Cerebellar nuclear complex (tissue), 1 donor: ENCODE measurements at regions not wholly inside any gene's neighbourhood (a gene's known extent, or its start where the extent isn't known, plus 50 kb on each side); places are given as distances from the start of the nearest gene placed in this dataset.

Experiments used
- DNase-seq, 2 experiments: peaks; one replicate each; lab custom pipeline; 2025; lab: John Stamatoyannopoulos, UW

DNA sequence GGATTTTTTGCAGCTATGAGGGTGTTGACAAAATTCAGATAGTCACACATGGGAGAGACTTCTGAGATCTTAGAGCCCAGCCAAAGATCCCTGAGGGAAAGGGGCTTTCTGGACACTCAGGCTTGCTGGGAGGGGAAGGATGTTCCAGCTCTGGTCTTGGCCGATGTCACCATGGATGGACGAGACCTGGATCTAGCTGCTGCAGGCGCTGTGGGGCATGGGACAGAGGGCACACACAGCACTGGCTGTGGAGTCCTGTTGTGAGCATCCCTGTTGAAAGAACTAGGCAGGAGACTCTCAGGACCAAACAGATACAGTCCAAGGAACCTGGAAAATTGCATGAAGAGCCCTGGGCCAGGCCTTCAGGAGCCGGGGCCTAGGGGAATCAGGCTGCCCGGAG lies 80.1 kb upstream of the SDK2 start:
- no peak for DNase-seq

DNA sequence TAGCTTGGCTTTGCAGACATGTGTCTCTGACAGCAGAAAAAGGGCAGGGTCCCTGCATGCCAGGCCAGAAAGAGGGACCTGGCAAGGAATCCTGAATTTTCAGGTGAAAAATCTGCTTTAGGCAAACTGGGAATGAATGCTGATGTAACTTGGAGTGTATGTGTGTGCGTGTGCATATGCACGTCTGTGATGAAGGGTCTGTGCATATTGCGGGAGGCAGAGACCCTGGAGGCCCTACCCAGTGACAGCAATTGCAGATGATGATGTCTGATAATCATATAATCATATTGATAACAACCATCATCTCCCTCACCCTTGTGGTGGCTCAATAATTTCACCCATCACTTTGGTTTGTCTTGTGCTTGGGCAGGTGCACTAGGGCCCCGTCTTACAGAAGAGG lies 80.7 kb upstream of the SDK2 start:
- DNase-seq = no peak

DNA sequence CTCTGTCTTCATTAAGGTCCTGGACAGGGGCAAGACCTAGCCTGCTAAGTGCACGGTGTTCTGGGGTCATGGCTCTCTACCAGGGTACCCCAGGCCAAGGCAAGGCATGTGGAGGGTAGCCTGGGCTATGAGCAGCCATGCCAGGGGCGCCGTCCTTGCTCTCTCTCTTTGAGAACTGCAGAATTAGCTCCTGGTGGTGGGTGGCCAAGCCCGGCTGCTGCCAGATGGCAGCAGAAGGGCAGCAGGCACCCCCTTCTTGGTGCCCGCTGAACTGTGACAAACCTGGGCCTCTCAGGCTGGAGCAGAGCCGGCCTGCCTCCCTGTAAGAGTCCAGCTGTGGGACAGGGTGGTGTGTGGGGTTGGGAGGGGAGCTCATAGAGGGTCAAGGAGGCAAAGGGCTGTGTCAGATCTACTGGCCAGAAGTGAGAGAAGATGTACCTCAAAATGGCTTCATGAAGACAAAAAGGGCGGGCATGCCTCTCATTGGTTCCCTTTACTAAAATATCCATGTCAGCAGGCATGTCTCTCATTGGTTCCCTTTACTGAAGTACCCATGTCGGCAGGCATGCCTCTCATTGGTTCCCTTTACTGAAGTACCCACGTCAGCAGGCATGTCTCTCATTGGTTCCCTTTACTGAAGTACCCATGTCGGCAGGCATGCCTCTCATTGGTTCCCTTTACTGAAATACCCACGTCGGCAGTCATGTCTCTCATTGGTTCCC lies 81.7 kb upstream of the SDK2 start:
- DNase-seq = no peak

DNA sequence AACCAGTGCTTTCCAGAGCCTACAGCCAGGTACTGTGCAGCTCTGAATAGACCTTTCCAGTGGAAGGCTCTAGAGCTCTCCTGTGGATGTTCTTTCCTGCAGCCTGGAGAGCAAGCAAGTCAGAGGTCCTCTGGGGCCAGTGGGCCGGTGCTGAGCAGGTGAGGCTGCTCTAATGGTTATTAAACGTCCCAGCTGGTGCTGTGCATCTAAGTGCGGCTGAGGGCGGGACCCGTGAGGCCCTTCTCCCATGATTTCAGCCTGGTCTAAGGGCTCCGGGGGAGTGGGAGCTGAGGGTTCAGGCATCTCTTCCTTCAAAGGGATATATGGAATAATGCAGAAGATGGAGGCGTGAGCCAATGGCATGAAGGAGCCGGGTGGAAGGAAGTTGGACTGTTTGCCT lies 83.7 kb upstream of the SDK2 start:
- no peak for DNase-seq

DNA sequence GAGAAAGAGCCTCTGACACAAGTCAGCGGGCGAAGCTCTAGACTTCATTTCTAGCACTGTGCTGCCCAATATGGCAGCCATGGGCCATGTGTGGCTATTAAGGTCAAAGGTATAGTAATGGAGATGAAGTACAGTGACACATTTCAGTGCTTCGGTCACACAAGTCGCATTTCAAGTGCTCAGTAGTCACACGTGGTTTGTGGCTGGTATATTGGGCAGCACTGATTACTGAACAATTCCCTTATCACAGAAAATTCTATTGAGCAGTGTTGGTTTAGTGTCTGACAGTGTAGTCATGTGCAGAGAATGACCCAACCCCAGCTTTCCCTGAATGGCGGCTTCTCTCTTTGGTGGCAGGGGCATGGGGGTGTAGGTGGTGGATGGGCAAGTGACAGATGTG lies 84.9 kb upstream of the SDK2 start:
- no peak for DNase-seq

DNA sequence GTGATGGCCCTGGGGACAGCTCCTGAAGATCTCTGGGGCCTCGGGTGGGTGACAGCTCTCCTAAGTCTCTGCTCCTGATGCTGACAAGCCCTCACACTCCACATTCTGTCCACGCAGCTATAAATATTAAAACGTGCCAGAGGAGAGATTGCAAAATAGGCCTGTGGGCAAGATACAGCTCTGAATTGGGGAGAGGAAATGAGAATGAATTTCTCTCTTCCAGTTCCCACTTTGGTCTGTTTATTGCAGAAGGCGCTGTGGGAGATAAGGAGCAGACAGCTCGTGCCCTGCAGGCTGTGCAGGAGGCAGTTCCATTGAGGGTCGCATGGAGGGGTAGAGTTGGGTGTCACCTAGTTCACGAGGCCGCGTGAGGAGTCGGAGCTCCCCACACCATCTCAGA lies 87.5 kb upstream of the SDK2 start:
- no peak for DNase-seq

DNA sequence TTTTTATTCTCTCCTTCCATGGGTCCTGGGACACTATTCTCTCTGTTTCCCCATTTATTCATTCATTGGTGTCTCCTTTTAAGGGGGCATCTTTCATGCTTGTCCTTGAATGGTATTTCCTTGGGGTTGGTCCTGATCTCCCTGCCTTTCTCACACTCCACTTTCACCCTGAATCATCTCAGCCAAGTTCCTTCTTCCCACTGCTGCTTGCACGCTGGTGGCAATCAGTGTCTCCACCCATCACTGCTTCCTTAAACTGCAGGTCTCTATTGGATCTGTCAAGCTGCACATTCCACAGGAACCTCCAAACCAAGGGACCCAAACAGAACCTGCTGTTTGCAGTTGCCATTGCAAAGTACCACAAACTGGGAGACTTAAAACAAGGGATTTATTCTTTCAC lies 89.3 kb upstream of the SDK2 start:
- DNase-seq = no peak

DNA sequence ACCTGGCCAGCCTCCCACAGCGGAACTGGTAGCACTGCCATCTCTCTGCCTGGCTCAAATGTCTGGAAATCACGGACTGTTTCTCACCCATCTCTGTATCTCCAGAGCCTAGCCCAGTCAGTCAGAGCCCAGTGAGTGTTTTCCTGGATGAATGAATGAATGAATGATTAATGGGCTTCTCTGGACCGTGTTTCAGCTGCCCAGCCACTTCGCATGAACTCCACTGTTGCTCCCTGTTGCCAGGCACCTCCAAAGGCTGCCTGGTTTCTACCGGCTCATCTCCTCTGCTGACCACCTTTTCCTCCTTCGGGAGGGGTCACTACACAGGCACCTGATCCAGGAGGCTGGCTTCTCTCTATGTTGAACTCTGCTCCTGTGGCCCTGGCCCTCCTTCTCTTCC lies 91.0 kb upstream of the SDK2 start:
- no peak for DNase-seq

DNA sequence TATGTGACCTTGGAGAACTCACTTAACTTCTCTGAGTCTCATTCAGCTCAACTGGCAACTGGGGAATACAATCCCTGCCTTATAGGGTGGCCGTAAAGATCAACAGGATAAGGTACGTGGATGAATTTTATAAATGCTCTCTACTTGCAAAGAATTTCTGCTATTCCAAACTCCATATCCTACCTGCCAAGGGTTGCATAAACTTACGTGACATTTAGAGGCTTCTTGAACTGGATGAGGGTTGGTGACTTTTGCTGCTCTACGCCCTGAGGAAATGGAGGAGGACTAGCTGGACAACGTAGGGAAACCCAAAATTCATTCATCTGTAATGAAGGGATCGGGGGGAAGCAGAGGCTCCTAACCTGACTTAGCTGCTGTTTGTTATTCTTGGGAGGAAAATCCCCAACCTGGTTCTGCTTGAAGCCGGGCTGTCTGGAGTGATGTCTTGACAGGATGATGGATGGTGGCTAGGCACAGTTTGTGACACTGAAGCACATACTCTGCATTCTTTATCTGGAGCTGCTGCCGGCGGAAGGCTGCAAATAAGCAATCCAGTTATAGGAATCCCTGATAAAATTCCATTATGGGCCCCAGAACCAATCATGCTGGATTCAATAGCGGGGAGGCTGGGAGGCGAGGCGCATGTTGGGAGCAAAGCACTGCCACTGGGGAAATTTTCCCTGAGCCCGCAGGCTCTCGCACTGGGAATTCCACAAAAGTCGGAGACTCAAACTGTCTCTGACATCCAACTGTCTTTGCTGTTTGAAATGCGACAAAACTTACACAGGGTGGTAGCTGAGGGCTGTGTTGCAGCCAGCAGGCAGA lies 94.7 kb upstream of the SDK2 start:
- DNase-seq = no peak

DNA sequence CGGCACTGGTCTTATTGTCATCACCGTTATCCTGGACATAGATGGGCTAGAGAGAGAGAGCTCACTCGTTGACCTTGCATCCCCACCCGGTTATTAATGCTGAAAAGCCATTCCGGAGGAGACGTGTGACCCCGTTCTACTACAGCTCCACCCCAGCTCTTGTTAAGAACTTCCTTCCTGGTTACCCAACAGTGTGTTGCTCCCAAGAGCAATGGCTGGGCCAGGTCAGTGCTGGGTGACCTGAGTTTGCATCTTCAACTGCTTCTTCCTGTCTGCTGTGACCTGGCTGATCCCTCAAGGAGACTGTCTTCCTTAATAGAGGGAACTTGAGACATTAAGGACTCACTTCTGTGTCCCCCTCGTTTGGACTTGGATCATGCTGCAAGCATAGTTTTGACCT lies 96.1 kb upstream of the SDK2 start:
- DNase-seq = no peak

DNA sequence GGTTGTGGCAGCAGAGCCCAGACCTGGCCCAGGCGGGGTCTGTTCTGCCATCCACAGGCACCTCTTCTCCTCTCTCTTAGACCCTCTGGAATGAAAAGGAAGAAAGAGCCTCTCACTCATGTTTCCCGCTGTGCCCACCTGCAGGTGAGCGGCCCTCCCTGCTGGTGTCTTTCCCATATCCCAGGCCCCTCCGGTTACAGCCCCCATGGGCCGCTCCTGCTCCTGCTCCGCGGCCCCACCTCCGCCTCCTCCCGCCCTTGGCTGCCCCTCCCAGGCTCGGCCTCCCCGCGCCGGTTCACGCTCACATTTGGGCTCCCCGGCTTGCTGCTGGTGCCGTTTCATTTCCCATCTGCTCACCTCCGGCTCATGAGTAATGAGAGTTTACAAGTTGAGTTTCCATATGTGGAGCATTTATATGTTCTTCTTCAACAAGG lies 98.7 kb upstream of the SDK2 start:
- DNase-seq = no peak

DNA sequence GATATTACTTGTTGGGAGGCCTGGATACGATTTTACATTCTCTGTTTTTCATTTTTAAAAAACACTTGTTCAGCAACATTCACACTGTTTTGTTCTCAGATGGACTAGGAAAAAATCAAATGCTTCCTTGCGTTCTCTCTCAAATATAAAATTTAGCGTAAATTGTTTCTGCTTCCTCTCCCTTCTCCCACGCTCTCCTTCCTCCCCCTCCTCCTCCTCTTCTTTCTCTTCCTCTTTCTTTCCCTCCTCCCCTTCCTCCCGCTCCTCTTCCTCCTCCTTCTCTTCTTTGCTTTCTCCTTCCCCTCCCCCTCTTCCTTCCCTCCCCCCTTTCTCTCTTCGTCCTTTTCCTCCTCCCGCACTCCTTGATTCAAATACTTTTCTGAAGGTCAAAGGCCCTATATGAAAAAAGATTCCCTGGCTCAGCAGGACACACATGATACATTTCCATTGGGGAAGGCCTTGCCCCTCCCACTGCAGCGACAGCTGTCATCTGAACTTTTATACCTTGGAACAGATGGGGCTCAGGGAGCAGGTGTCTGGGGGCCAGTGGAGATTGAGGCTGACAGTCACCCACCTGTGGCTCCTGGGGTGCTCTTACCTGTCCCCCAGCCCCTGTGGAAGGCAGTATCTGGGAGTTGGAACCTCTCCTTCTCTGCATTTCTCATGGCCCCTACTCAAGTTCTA lies 99.4 kb upstream of the SDK2 start:
- DNase-seq = no peak

DNA sequence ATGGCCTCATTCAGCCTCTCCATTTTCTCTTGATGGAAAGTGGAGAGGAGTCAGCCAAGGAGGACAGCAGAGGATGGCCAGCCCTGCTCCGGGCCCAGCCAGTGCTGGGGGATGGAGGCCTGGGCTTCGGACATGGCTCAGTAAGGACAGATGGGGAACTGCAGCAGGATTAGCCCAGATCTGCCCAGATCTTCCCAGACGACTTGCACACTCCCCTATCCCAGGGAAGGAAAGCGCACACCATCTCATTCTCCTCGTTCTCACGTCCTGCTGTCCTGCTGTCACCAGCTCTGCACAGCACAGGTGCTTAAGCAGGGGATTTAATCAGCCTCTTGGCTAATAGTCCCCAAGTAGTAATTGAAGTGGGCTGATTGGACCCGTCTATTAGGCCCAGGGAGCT lies 100.2 kb upstream of the SDK2 start:
- DNase-seq = no peak

DNA sequence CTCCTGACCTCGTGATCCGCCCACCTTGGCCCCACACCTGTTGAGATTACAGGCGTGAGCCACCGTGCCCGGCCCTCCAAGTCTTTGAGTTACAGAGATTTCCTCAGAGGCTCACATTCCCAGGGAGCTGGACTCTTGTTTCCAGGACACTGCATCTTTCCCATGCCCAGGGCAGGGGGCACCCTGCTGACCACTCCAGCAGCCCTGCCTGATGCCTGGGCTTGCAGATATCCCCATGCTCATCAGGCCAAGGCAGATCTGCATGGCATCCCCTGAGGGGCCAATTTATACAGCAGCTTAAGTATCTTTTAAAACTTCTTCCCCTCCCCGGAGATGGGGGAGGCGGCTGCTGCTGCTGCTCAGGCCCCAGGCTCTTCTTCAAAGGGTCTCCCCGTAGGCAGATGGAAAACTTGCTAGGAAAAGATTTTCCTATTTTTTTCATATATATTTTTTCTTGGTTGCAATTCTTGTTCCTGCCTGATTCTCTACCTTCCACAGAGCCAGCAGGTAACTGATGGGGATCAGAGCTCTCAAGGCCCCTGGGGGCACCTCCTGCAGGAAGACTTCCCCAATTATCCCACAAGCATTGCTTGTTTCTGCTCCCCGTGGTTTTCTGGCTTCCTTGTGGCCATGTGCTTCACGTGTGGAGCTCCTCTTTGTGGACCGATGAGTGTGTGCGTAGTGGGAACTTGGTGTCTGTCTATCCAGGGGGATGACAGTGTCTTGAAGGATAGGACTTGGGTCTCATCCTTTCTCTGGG lies 102.2 kb upstream of the SDK2 start:
- no peak for DNase-seq

DNA sequence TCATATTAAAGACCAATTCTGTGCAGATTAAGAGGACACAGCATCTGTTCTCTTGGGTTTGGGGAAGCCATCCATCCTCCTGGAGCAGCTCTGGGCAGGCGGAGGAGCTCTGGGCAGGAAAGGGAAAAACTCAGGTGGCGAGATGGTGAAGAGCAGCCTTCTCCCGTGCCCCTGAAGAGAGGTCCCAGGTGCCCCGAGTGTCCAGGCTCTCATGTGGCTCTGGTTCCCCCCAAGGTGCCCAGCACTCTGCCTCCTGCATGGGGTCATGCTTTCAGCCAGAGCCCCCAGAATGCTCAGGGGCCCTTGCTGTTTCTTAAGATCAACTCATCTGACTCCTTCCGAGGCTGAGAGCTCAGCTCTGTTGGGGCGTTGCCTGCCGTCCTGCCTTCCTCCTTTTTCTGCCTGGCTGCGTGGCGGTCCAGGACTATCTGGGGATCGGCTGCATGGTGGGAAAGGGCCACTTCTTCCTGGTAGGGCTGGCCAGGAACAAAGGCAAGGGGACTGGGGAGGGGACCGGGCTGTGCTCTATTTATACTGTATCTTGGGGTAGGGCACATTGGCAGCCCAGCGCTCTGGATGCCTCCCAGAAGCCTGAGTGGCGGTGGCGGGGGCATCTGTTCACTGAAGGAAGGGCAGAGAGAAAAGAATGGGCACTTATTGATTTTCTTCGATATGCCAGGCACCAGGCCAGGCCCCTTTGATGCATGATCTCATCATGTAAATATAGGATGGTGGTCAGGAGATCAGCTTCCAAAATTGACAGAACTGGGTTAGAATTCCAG lies 103.2 kb upstream of the SDK2 start:
- DNase-seq = no peak

DNA sequence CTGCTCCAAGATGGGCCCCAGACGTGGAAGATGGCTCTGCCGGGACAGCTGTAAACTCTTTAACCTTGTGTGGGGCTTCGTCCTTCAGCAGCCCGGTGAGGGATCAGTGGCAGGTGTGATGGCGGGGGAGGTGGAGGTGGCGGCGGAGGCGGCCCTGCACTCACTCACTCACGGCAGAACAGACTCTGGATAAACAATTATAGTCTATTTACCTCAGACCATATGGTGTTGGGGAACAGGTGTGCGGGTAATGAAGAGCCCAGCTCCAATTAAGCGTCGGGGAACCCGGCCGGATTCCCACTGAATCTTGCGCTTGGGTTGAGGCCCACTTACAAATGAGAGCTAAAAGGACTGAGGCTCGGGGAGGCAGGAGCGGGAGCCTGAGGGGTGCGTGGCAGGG lies 104.3 kb upstream of the SDK2 start:
- no peak for DNase-seq

DNA sequence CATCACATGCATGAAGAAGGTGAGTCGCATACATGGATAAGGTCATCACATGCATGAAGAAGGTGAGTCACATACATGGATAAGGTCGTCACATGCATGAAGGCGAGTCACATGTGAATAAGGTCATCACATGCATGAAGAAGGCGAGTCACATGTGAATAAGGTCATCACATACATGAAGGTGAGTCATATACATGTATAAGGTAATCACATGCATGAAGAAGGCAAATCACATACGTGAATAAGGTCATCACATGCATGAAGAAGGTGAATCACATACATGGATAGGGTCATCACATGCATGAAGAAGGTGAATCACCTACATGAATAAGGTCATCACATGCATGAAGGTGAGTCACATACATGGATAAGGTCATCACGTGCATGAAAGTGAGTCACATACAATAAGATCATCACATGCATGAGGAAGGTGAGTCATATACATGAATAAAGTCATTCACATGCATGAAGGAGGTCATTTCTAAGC lies 105.1 kb upstream of the SDK2 start:
- no peak for DNase-seq

DNA sequence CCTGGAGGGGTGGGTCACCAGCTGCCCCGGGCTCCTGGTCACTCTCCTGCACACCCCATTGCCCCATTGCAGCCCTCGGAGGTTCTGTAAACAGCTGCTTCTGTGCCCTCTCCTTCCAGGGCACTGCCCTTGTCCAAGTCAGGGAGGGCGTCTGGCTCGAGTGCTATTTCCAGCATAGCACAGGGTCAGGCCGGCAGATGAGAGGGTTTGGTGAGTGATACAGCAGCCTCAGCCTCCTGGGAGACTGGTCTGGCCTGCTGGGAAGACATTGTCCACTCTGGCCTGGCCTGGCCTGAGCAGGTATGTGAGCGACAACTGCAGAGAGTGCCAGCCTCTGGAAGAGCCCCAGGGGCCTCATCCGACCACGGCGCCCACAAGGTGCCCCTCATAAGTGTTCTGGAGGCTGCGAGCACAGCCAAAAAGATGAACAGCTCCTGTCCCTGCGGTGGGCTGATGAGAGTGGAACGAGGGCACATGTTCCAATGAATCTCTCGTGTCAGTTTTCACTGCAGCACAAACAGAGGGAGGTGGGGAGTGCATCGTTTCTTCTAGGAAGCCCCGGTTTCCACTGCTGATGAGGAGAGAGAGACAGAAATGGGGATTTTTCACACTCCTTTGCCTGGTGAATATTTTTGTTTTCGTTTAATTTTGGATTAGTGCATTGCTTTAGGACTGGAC lies 105.8 kb upstream of the SDK2 start:
- no peak for DNase-seq

DNA sequence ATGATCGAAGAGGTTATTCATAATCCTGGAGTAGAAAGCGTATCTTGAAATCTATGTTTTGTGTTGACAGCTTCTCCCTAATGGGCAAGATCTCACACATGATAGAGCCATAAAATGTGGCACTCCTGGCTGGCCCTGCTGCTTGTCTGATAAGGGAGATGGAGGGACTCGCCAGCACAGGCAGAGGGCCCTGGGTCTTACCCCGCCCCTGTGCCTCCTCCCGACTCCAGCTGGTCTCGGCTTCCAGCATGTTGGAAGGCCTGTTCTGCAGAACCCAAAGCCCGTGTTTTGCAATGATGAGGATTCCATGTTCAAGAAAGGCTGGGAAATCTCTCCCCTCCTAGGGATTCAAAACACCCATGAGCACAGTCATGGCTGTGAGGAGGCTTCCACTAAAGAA lies 106.7 kb upstream of the SDK2 start:
- no peak for DNase-seq

DNA sequence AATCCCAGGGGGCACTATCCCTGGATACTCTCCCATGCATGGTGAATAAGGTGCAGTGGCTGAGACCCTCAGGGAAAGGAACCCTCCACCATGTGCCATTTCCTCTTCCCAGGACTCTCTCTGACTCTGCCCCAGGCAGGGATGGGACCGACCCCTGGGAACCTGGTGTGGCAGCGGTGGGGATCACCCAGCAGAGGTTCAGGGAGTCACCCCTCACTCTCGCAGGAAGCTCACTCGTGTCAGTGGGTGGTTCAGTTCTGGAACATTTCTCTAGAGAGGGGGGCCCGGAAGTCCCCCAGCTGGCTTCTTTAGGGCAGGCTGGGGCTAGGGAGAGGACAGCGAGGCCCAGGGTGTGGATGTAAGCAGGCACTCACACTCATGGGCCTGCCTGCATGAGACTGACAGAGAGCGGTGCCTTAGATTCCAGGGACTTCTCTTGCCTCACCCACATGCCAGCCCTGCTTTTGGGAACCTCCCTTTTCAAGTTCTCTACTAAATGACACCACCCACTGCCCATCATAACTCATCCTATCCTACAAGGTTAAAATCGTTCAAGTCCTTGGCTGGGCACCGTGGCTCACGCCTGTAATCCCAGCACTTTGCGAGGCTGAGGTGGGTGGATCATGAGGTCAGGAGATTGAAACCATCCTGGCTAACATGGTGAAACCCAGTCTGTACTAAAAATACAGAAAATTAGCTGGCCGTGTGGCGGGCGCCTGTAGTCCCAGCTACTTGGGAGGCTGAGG lies 109.7 kb upstream of the SDK2 start:
- DNase-seq = no peak
